HG03108 (cell line): ENCODE measurements at regions not wholly inside any gene's neighbourhood (a gene's known extent, or its start where the extent isn't known, plus 50 kb on each side); places are given as distances from the start of the nearest gene placed in this dataset.
A peak's percentile ranks its signal among the peaks of the same experiment; 100 is the strongest.
"Not testable (repeated sequence)": the region's sequence is repeated elsewhere in the genome, so short reads cannot be mapped to it uniquely, and the experiment has no call there.

Source experiments
- ATAC-seq: cut with Tn5 transposase; IDR thresholded peaks from one replicate; pipeline ENCODE4 v1.9.1; 2021; ENCODE audit warnings: moderate library complexity; ENCODE audit not compliant: unreplicated experiment

- no peak for ATAC-seq
These were observed 102.0 kb upstream of the DAZL start for GRCh38 chr3:16707260-16707659.

- no peak for ATAC-seq
These were observed 103.1 kb upstream of the DAZL start for GRCh38 chr3:16708285-16708684.

GRCh38 chr3:16711691-16712090, 106.5 kb upstream of the DAZL start:
- ATAC-seq = not testable (repeated sequence)

GRCh38 chr3:16715281-16715680, 110.1 kb upstream of the DAZL start:
- no peak for ATAC-seq

- ATAC-seq = no peak
These were observed 114.2 kb upstream of the DAZL start for GRCh38 chr3:16719426-16719825.

GRCh38 chr3:16720367-16720940, 115.2 kb upstream of the DAZL start:
- ATAC-seq = no peak

- no peak for ATAC-seq
These were observed 116.3 kb upstream of the DAZL start for GRCh38 chr3:16721494-16721893.

- ATAC-seq = no peak
These were observed 118.8 kb upstream of the DAZL start for GRCh38 chr3:16723978-16724377.

- no peak for ATAC-seq
These were observed 119.3 kb upstream of the DAZL start for GRCh38 chr3:16724487-16724886.

GRCh38 chr3:16725972-16726371, 120.7 kb upstream of the DAZL start:
- no peak for ATAC-seq

GRCh38 chr3:16728770-16729745, 123.8 kb upstream of the DAZL start:
- no peak for ATAC-seq

- no peak for ATAC-seq
These were observed 133.2 kb upstream of the DAZL start for GRCh38 chr3:16738451-16738850.

GRCh38 chr3:16739541-16740105, 134.4 kb upstream of the DAZL start:
- no peak for ATAC-seq

- ATAC-seq = no peak
These were observed 135.3 kb upstream of the DAZL start for GRCh38 chr3:16740515-16740914.

- no peak for ATAC-seq
These were observed 136.0 kb upstream of the DAZL start for GRCh38 chr3:16741103-16741758.

GRCh38 chr3:16741890-16742289, 136.7 kb upstream of the DAZL start:
- peak; percentile 59 for ATAC-seq

GRCh38 chr3:16743276-16743675, 138.1 kb upstream of the DAZL start:
- no peak for ATAC-seq

- ATAC-seq = no peak
These were observed 125.4 kb upstream of the PLCL2 start for GRCh38 chr3:16759227-16759903.

GRCh38 chr3:16761571-16761970, 123.2 kb upstream of the PLCL2 start:
- ATAC-seq = no peak

GRCh38 chr3:16765661-16766060, 119.1 kb upstream of the PLCL2 start:
- no peak for ATAC-seq

- ATAC-seq = no peak
These were observed 117.7 kb upstream of the PLCL2 start for GRCh38 chr3:16767006-16767405.
